ENCODE measurements at regions not wholly inside any gene's neighbourhood (a gene's known extent, or its start where the extent isn't known, plus 50 kb on each side); places are given as distances from the start of the nearest gene placed in this dataset.

GRCh38 chr11:56932572-56933220 is 56.0 kb upstream of the OR5AK2 start:
- DNase-seq (ENCODE audit: low read depth in 2 of 2), result no peak

- DNase-seq (ENCODE audit: low read depth in 2 of 2), result no peak
These were observed 65.6 kb upstream of the OR5AK2 start for GRCh38 chr11:56923116-56923515.

GRCh38 chr11:56922421-56922820 is 66.3 kb upstream of the OR5AK2 start:
- DNase-seq (ENCODE audit: low read depth in 2 of 2), result no peak

GRCh38 chr11:56917708-56918400 is 70.9 kb upstream of the OR5AK2 start:
- no peak for DNase-seq (ENCODE audit: low read depth in 2 of 2)

- no peak for DNase-seq (ENCODE audit: low read depth in 2 of 2)
These were observed 72.1 kb upstream of the OR5AK2 start for GRCh38 chr11:56916587-56916986.

- no peak for DNase-seq (ENCODE audit: low read depth in 2 of 2)
These were observed 72.6 kb upstream of the OR5AK2 start for GRCh38 chr11:56916162-56916561.

- DNase-seq (ENCODE audit: low read depth in 2 of 2), result no peak
These were observed 77.4 kb upstream of the OR5AK2 start for GRCh38 chr11:56911312-56911711.

- no peak for DNase-seq (ENCODE audit: low read depth in 2 of 2)
These were observed 77.9 kb upstream of the OR5AK2 start for GRCh38 chr11:56910785-56911184.

GRCh38 chr11:56910046-56910773 is 78.5 kb upstream of the OR5AK2 start:
- DNase-seq (ENCODE audit: low read depth in 2 of 2), result no peak

GRCh38 chr11:56909563-56909962 is 79.2 kb upstream of the OR5AK2 start:
- DNase-seq (ENCODE audit: low read depth in 2 of 2), result no peak

GRCh38 chr11:56909080-56909479 is 79.6 kb upstream of the OR5AK2 start:
- DNase-seq (ENCODE audit: low read depth in 2 of 2), result no peak

GRCh38 chr11:56906683-56907148 is 82.0 kb upstream of the OR5AK2 start:
- DNase-seq (ENCODE audit: low read depth in 2 of 2), result no peak

- no peak for DNase-seq (ENCODE audit: low read depth in 2 of 2)
These were observed 82.8 kb upstream of the OR5AK2 start for GRCh38 chr11:56905936-56906335.

- DNase-seq (ENCODE audit: low read depth in 2 of 2), result no peak
These were observed 83.3 kb upstream of the OR5AK2 start for GRCh38 chr11:56905442-56905841.

GRCh38 chr11:56898856-56899255 is 89.9 kb upstream of the OR5AK2 start:
- DNase-seq (ENCODE audit: low read depth in 2 of 2), result no peak

GRCh38 chr11:56890584-56891305 is 98.0 kb upstream of the OR5AK2 start:
- DNase-seq (ENCODE audit: low read depth in 2 of 2), result no peak

- no peak for DNase-seq (ENCODE audit: low read depth in 2 of 2)
These were observed 98.7 kb upstream of the OR5AK2 start for GRCh38 chr11:56889986-56890385.

GRCh38 chr11:56887940-56888339 is 100.8 kb upstream of the OR5AK2 start:
- DNase-seq (ENCODE audit: low read depth in 2 of 2), result no peak

GRCh38 chr11:56886455-56886854 is 102.3 kb upstream of the OR5AK2 start:
- DNase-seq (ENCODE audit: low read depth in 2 of 2), result no peak

- DNase-seq (ENCODE audit: low read depth in 2 of 2), result no peak
These were observed 102.9 kb upstream of the OR5AK2 start for GRCh38 chr11:56885854-56886253.

GRCh38 chr11:56885177-56885576 is 103.5 kb upstream of the OR5AK2 start:
- DNase-seq (ENCODE audit: low read depth in 2 of 2), result no peak

- DNase-seq (ENCODE audit: low read depth in 2 of 2), result no peak
These were observed 105.2 kb upstream of the OR5AK2 start for GRCh38 chr11:56883371-56883987.
